SK-N-SH (cell line): ENCODE measurements at regions not wholly inside any gene's neighbourhood (a gene's known extent, or its start where the extent isn't known, plus 50 kb on each side); places are given as distances from the start of the nearest gene placed in this dataset.

Source experiments
- CTCF ChIA-PET: fragments of 300-600, 350-600 bp; formaldehyde crosslinking; extraction: SDS; loops from one replicate; lab custom pipeline; 2021; lab: Yijun Ruan, JAX
- POLR2A ChIA-PET: fragments of 350-600 bp; sonication (Branson Sonifier 250); formaldehyde crosslinking; extraction: SDS; loops from one replicate; lab custom pipeline; 2020; ENCODE audit warnings: antibody characterized with exemption, inconsistent platforms; lab: Yijun Ruan, JAX
- DNase-seq: peaks from one replicate; pipeline ENCODE4 v3.0.0; 2012
- H2AFZ ChIP-seq: fragments of 200-600 bp; sonication (generic); 2 replicates; pipeline ENCODE4 v1.8.1; 2016; ENCODE audit warnings: antibody characterized with exemption, mild to moderate bottlenecking, low read depth
- H3F3A ChIP-seq: fragments of 200-600 bp; sonication (generic); replicated peaks from 2 replicates; pipeline ENCODE3; 2016; ENCODE audit warnings: antibody characterized with exemption, mild to moderate bottlenecking; ENCODE audit not compliant: insufficient read depth
- H3K27ac ChIP-seq, 2 experiments: fragments of 200-500 bp in 1 of 2; fragments of 200-600 bp in 1 of 2; sonication (Bioruptor generic) in 1 of 2; sonication (generic), shearing (Covaris generic) in 1 of 2; 2 replicates each; pipeline versions ENCODE4 v1.5.1 to v1.6.1; 2014 to 2016; ENCODE audit warnings: low read depth in 2 of 2, inconsistent platforms in 1 of 2, low read length in 1 of 2, mild to moderate bottlenecking in 1 of 2, mixed read lengths in 1 of 2
- H3K27me3 ChIP-seq: fragments of 200-600 bp; sonication (generic), shearing (Covaris generic); 2 replicates; pipeline ENCODE4 v1.6.1; 2016; ENCODE audit warnings: mixed run types; ENCODE audit not compliant: insufficient read depth
- H3K36me3 ChIP-seq, 2 experiments: fragments of 200-500 bp in 1 of 2; fragments of 200-600 bp in 1 of 2; sonication (Bioruptor generic) in 1 of 2; sonication (generic) in 1 of 2; replicated peaks in 1 of 2; 2 replicates each; pipeline versions ENCODE3 to v1.5.1; 2014 to 2016; ENCODE audit warnings: low read length in 1 of 2, mild to moderate bottlenecking in 1 of 2; ENCODE audit not compliant: insufficient read depth in 2 of 2, control insufficient read depth in 1 of 2
- H3K4me1 ChIP-seq, 2 experiments: fragments of 200-500 bp in 1 of 2; fragments of 200-600 bp in 1 of 2; sonication (Bioruptor generic) in 1 of 2; sonication (generic), shearing (Covaris generic) in 1 of 2; 2 replicates each; pipeline versions ENCODE4 v1.5.1 to v1.6.1; 2014 to 2016; ENCODE audit warnings: low read depth in 1 of 2, low read length in 1 of 2, mixed run types in 1 of 2; ENCODE audit not compliant: insufficient read depth in 2 of 2, control insufficient read depth in 1 of 2
- H3K4me2 ChIP-seq: fragments of 200-600 bp; sonication (generic), shearing (Covaris generic); 2 replicates; pipeline ENCODE4 v1.6.1; 2017; ENCODE audit warnings: mixed run types
- H3K4me3 ChIP-seq, 2 experiments: fragments of 200-500 bp in 1 of 2; fragments of 200-600 bp in 1 of 2; sonication (Bioruptor generic) in 1 of 2; sonication (generic), shearing (Covaris generic) in 1 of 2; 2 replicates each; pipeline versions ENCODE4 v1.5.1 to v1.8.1; 2014 to 2016; ENCODE audit warnings: low read depth in 2 of 2, inconsistent platforms in 1 of 2, low read length in 1 of 2, mild to moderate bottlenecking in 1 of 2, mixed read lengths in 1 of 2, moderate library complexity in 1 of 2
- H3K79me2 ChIP-seq: fragments of 200-600 bp; sonication (generic); 2 replicates; pipeline ENCODE4 v1.8.1; 2017; ENCODE audit warnings: mild to moderate bottlenecking; ENCODE audit not compliant: insufficient read depth
- H3K9ac ChIP-seq: fragments of 200-600 bp; sonication (generic); 2 replicates; pipeline ENCODE4 v1.6.1; 2017; ENCODE audit warnings: mixed run types
- H3K9me2 ChIP-seq: fragments of 200-600 bp; sonication (generic); 2 replicates; pipeline ENCODE4 v1.6.1; 2017; ENCODE audit warnings: mixed run types
- H3K9me3 ChIP-seq: fragments of 200-600 bp; sonication (generic); 2 replicates; pipeline ENCODE4 v1.6.1; 2017; ENCODE audit warnings: mixed run types, mild to moderate bottlenecking, moderate library complexity
- H4K20me1 ChIP-seq: fragments of 200-600 bp; sonication (generic); 2 replicates; pipeline ENCODE4 v1.6.1; 2017; ENCODE audit warnings: mild to moderate bottlenecking, mixed run types; ENCODE audit not compliant: insufficient read depth
- ELF1 ChIP-seq: IDR thresholded peaks from 2 replicates; pipeline ENCODE4 v1.4.0; 2012
- FOXM1 ChIP-seq: IDR thresholded peaks from 2 replicates; pipeline ENCODE4 v1.4.0; 2012; ENCODE audit warnings: low read depth, mild to moderate bottlenecking
- GABPA ChIP-seq: IDR thresholded peaks from 2 replicates; pipeline ENCODE4 v1.4.0; 2012; ENCODE audit warnings: low read depth, mild to moderate bottlenecking
- GATA2 ChIP-seq: sonication (generic); formaldehyde crosslinking; IDR thresholded peaks from 2 replicates; pipeline ENCODE4 v1.5.0; 2020; ENCODE audit warnings: mild to moderate bottlenecking, missing genetic modification reagents
- MXI1 ChIP-seq: IDR thresholded peaks from 2 replicates; pipeline ENCODE4 v1.6.1; 2012; ENCODE audit warnings: mild to moderate bottlenecking, low read depth, low read length, improper control_type of control experiment
- NFIC ChIP-seq: IDR thresholded peaks from 2 replicates; pipeline ENCODE4 v1.4.0; 2012; ENCODE audit warnings: borderline replicate concordance
- PBX3 ChIP-seq: IDR thresholded peaks from 2 replicates; pipeline ENCODE4; 2012
- RAD21 ChIP-seq: IDR thresholded peaks from 2 replicates; pipeline ENCODE4 v1.6.1; 2012; ENCODE audit warnings: mild to moderate bottlenecking, low read length
- RCOR1 ChIP-seq: fragments of 150-350 bp; IDR thresholded peaks from 2 replicates; pipeline ENCODE4 v1.6.1; 2017; ENCODE audit warnings: antibody characterized with exemption, low read length
- REST ChIP-seq: IDR thresholded peaks from 2 replicates; pipeline ENCODE4 v1.6.1; 2012; ENCODE audit warnings: mild to moderate bottlenecking, low read depth, low read length, moderate library complexity
- SIN3A ChIP-seq: IDR thresholded peaks from 2 replicates; pipeline ENCODE4 v1.6.1; 2012; ENCODE audit warnings: low read depth, mild to moderate bottlenecking, low read length, moderate library complexity, borderline replicate concordance
- SMC3 ChIP-seq: IDR thresholded peaks from 2 replicates; pipeline ENCODE4 v1.6.1; 2012; ENCODE audit warnings: low read depth, low read length, improper control_type of control experiment
- TCF12 ChIP-seq: IDR thresholded peaks from 2 replicates; pipeline ENCODE4 v1.4.0; 2012
- TEAD4 ChIP-seq: IDR thresholded peaks from 2 replicates; pipeline ENCODE4 v1.4.0; 2012; ENCODE audit warnings: mild to moderate bottlenecking, borderline replicate concordance; ENCODE audit not compliant: insufficient read depth
- USF1 ChIP-seq: IDR thresholded peaks from 2 replicates; pipeline ENCODE4 v1.4.0; 2012; ENCODE audit warnings: low read depth, borderline replicate concordance
- USF2 ChIP-seq: fragments of 150-350 bp; IDR thresholded peaks from 2 replicates; pipeline ENCODE4 v1.6.1; 2017; ENCODE audit warnings: antibody characterized with exemption, low read length, low read depth, borderline replicate concordance
- WGBS: methylation state at CpG from one replicate; pipeline ENCODE4 v1.1.6; 2017; ENCODE audit warnings: low lambda C conversion rate; 5-methylcytosine and 5-hydroxymethylcytosine counted together

- TF ChIP-seq SIN3A (no peak), GATA2 (CRISPR knock-in tag) (no peak), TCF12 (no peak), MXI1 (no peak), SMC3 (no peak), RAD21 (no peak), GABPA (no peak), ELF1 (no peak)
- TF ChIP-seq, all 33 proteins: peak for 0
Measured at GRCh38 chr5:74567411-74567995, 73.0 kb downstream of the ENC1 start (continued).

- TF ChIP-seq TCF12 (peak; percentile 18; the same call in 1 of the 2 replicates), NFIC (peak; percentile 17; the same call in 1 of the 2 replicates), GABPA (no peak), PBX3 (peak; percentile 37; the same call in 1 of the 2 replicates), SIN3A (no peak)
- Histone ChIP-seq H3K9me3 (no peaks in the 10 kb centered on the region), H3K4me1 (peaks cover 9% of the 10 kb centered on the region in 2 experiments; a peak in 2 of 4 replicates), H4K20me1 (no peaks in the 10 kb centered on the region), H3K4me2 (no peak overlapping the region), H3K9ac (no peak overlapping the region), H3K27me3 (no peaks in the 10 kb centered on the region), H3K27ac (no peak overlapping the region), H3K9me2 (no peaks in the 10 kb centered on the region), H3F3A (no peaks in the 10 kb centered on the region), H3K4me3 (no peak overlapping the region), H3K36me3 (no peaks in the 10 kb centered on the region), H3K79me2 (no peaks in the 10 kb centered on the region), H2AFZ (no peak overlapping the region)
- DNase-seq = no peak
- 71% methylated on average over 5 of the region's 5 CpGs for WGBS
- ChIA-PET CTCF (no interaction called here), POLR2A (no interaction called here)
Measured at GRCh38 chr5:74562122-74562521, 78.4 kb downstream of the ENC1 start.

GRCh38 chr5:74560245-74560644, 80.3 kb downstream of the ENC1 start:
- Histone ChIP-seq H3K4me1 (peaks cover 21% of the 10 kb centered on the region in 2 experiments; a peak in 3 of 4 replicates), H3K79me2 (no peaks in the 10 kb centered on the region), H3K9me2 (no peaks in the 10 kb centered on the region), H3K4me2 (no peak overlapping the region), H3K27ac (no peak overlapping the region), H3F3A (no peaks in the 10 kb centered on the region), H4K20me1 (no peaks in the 10 kb centered on the region), H2AFZ (no peak overlapping the region), H3K9me3 (no peaks in the 10 kb centered on the region), H3K36me3 (no peaks in the 10 kb centered on the region), H3K4me3 (no peak overlapping the region), H3K9ac (no peak overlapping the region), H3K27me3 (no peaks in the 10 kb centered on the region)
- TF ChIP-seq REST (no peak), GABPA (no peak), USF1 (no peak), TEAD4 (no peak), RCOR1 (no peak), FOXM1 (no peak), USF2 (no peak), SIN3A (no peak)
- CTCF ChIA-PET = interaction anchor here (1.1 kb wide), 1 partner anchor 80 kb away, joined by 3 read pairs; no protein-coding TSS in a partner anchor
- no peak for DNase-seq
- POLR2A ChIA-PET = no interaction called here
